CD4-positive, alpha-beta T cell treated with Interleukin-2 at 100 ng/mL for 4 hours (primary cell): ENCODE measurements at regions not wholly inside any gene's neighbourhood (a gene's known extent, or its start where the extent isn't known, plus 50 kb on each side); places are given as distances from the start of the nearest gene placed in this dataset.
"Not testable (repeated sequence)": the region's sequence is repeated elsewhere in the genome, so short reads cannot be mapped to it uniquely, and the experiment has no call there.

Experiments used
- DNase-seq: peaks from one replicate; pipeline ENCODE4 v3.0.0-alpha.2; 2020; ENCODE audit warnings: low spot score

DNA sequence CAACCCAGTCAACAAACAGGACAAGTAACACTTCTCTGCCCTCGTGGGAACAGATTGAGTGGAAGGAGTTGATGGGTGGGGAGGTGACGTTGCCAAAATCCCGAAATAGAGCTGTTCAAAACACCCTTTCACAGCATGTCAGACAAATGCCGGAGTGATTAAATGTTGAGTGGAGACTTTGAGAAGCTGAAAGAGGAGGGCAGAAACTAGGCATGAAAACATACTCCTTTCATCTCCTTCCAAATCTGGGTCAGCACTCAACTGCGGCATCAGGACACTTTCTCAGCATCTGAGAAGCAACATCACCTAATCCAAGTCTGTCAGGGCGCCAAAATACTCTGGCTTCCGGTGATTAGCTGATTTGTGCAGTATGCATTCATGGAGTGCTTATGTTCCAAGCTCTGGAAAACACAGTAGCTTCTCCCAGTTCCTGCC, 51.5 kb upstream of the MRI1 start:
- DNase-seq, result no peak

DNA sequence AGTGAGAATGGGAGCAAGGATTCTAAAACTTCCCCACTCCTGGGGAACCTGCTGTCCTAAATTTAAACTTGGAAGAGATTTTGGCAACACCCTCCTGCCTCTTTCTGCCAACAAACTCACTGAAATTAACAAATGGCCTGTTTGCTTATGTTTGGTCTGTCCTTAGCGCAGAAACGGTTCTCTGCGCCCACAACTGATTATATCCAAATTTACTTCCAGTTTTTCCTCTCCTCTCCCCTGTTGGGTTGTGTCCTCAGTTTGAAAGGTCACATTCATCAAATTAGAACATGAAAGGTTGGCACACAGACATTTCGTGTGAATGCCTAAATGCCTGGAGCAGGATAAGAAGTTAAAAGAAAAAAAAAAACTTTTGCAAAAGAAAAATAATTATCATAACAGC, 56.4 kb upstream of the MRI1 start:
- no peak for DNase-seq

DNA sequence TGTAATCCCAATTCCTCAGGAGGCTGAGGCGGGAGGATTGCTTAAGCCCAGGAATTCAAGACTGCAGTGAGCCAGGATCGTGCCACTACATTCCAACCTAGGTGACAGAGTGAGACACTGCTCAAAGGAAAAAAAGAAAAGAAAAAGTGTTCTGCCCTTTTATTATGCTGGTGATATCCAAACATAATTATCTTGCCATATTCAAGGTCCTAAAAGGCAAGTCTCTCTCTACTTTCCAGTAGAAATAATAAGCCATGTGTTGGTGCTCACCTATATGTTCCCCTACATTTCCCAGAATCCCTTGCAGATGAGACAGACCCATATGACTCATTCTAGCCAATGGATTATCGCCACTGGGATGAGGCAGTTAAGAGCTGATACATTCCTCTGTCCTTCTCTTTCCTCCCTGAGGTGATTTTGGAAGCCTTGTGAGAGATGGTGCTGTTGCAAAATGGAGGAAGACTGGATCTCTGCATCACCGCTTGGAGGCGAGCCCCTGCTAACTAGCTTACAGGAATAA, 58.3 kb upstream of the MRI1 start:
- DNase-seq, result no peak

DNA sequence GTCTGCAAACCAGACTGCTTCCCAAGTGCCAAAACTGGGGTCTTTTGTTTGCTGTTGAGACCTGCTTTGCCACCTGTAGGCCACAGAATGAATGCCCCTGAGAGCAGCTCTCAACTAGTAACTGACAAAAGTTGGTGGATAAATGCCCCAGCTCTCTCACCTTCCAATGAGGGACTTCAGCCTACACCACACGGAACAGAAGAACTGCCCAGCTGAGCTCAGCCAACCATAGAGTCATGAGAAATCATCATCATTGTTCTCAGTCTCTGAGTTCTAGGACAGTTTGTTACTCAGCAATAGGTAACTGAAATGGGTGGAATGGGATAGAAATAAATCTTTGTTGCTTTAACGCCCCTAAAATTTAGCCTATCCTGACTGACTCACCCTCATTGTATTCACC, 59.1 kb upstream of the MRI1 start:
- DNase-seq, result no peak

DNA sequence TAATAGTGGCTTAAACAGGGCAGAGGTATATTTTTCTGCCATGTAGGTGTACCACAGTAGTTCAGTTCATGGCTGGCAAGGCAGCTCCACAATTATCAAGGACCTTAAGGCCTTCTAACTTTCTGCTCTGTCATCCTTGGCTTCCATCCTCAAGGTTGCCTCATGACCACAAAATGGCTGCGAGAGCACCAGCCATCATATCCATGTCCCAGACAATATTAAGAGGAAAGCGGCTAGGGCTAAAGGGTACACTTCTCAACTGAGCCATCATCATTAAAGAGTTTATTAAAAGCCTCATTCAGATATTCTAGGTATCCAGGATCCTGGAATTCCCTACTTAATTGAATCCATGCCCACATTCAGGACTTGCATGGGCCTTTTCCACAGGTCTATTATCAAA, 62.7 kb upstream of the MRI1 start:
- DNase-seq, result no peak

DNA sequence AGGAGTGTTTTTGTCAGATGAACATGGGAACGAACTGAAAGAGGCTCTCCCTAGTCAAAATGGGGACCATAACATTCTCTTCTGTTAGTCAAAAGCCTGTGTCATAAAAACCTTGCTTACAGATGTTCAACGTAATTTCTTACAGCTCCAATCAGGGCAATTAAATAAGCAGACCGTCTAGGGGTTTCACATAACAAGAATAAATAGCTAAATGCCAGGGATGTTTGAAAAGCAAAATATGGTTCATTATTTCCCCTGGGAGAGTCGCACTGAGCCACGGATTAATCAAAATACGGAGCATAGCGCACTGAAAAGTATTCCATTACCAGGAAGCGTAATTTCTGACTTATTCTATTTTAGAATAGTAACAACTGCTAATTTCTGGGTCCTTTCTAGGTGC, 63.7 kb upstream of the MRI1 start:
- no peak for DNase-seq

DNA sequence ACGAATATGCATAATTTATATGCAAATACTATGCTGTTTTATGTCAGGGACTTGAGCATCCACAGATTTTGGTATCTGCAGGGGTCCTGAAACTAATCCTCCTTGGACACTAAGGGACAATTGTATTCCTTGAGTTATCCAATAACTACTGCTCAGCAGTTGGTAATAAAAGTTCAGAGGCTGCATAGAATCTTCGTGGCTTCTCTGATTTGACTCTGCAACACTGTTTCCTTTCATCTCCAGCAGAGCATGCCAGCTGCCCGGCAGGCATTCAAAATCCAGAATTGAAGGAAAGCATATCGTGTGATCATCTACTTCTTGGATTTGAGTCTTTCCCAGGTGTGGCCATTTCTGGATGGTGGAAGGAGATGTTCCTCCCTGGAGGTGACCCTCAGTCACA, 64.5 kb upstream of the MRI1 start:
- DNase-seq, result no peak

DNA sequence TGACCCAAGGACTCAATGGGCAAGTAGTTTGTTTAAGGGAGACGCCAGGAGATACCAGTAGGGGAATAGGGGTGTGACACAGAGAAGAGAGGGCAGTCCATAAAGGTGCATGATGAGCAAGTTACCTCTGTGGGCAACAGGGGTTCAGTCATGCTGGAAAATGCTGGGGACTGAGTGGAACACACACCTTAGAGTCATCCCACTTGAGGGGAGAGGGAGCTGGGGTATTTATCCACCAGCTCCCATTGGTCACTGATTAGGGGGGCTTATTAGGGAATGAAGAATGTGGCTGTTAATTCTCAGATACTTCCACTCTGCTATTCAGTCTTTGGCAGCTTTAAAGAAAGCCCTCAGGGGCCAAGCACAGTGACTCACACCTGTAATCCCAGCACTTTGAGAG, 67.5 kb upstream of the MRI1 start:
- no peak for DNase-seq

DNA sequence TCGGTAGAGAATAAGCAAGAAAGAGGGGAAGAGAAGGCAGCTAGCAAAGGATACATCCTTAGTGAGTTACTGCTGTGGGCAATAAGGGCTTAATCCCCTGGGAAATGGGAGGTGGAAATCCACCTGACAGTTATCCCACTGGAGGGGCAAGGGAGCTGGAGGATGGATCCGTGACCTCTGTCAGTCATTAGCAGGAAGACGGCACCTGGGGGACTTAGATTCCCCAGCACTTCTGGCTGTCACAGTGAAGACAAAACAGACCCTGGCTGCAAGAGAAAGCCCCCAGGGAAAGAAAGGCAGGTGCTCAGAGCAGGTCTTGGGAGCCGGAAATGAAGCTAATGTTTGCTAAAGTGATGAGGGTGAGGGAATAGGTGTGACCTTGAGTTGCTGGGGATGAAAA, 70.4 kb upstream of the MRI1 start:
- no peak for DNase-seq

DNA sequence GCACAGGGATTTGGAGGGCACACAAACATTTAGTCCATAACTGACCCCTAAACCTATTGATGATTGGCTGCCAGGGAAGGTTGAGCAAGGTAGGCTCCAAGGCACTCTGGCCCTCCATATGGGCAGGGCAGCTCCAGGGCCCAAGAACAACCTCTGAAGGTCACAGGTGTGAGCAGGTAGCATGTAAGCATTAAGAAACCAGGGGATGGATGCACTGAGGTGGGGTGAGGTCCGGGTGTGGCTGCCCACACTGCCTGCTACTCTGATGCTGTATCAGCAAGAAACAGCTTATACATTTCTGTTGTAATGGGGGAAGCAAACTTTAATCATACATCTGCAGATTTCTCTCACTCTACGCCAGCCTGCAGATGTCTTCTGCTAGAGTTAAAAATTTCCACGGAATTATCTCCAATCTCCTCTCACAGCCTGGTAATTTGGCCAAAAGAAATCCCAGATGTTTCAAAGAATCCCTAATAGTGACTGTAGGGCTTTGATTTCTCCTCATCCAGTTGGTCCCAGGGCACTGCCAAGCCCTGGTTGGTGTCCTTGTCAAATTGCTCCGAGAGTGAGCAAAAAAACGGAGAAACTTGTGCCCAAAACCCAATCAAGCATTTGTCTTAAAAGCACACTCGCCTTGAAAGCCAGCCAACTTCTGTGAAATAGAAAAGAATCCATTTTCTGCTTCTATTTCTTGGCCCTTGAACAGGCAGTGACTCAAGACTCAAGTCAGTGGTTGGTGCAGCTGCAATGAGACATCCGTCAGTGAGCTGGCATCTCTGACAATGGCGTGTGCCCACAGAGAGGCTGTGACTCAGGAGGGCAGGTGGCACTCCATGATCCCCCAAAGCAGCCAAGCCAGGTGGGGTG, 72.5 kb upstream of the MRI1 start:
- DNase-seq, result no peak

DNA sequence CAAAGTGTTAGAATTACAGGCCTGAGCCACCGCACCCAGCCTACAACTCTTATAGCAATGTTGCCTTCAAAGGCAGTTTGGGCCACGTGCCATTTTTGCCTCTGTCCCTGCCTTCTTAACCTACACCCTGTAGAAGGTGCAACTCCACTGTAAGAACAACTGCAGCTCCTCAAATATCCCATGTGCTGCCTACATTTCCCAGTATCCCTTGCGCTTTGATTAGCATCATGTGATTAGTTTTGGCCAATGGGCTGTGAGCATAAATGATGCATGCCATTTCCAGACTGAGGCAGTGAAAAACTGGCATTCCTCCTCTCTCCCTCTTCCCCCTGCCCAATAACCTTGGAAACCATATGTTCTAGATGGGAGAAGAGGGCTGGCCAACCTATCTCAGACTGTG, 75.2 kb upstream of the MRI1 start:
- DNase-seq, result peak; percentile 2

DNA sequence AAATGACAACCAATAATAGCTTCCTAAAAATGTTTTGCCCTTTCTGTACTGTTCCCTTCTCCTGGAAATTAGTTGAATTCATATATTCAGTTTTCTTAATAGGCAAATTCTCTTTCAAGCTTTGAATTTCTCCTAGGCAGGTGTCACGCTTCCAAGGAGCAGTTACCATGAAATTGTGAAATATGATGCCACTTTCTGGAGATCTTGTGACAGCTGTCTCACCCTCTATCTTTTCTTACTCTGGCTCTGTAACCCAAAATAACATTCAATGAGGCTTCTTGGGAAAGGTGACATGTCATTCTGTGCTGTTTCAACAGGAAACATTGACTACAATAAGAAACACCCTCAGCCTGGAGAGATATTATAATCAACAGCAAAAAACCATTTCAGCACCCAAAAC, 80.3 kb upstream of the MRI1 start:
- no peak for DNase-seq

DNA sequence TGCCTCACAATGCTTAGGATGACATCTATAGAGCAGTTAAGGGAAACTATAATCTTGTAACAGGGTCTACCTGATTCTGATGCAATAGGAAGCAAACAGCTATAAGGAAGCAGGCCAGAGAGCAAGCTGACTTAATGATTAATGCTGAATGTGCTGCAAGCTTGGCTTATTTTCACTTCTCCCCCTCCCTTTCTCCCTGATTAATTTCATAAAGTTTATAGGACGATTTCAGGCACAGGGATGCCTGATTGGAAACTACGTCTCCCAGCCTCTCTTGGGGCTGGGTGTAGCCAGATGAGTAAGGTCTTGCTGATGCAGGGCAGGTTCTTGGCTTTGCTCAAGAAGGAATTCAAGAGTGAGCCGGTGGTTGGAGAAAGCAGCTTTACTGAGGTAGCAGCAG, 82.8 kb upstream of the MRI1 start:
- DNase-seq, result no peak

DNA sequence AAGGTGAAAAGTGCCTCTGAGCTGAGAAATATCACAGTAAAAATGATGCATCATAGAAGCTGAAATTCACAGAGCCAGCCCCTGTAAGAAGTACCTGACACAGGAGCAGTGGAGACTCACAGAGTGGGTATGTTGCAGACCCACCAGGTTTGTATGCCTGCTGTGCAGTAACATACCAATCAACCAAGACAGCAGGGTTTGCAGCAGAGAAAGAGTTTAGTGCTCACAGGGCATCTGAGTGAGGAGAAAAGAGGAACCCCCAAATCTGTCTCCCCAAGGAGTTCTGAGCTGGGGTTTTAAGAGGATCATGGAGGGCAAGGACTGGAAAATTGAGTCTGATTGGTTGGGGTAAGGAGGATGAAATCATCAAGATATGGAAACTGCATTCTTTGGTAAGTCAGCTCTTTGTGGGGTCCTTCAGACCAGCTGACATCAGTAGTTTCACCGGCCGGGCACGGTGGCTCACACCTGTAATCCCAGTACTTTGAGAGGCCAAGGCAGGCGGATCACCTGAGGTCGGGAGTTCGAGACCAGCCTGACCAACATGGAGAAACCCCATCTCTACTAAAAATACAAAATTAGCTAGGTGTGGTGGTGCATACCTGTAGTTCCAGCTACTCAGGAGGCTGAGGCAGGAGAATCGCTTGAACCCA, 83.5 kb upstream of the MRI1 start:
- not testable (repeated sequence) for DNase-seq

DNA sequence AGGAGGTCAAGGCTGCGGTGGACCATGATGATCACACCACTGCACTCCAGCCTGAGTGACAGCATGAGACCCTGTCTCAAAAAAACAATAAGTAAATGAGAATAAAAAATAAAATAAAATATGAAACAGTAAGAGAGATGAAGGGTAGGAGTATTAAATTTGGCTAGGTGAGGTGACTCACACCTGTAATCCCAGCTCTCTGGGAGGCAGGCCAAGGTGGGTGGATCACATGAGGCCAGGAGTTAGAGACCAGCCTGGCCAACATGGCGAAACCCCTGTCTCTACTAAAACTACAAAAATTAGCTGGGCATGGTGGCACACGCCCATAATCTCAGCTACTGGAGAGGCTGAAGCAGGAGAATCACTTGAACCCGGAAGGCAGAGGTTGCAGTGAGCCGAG, 87.4 kb upstream of the MRI1 start:
- DNase-seq, result not testable (repeated sequence)

DNA sequence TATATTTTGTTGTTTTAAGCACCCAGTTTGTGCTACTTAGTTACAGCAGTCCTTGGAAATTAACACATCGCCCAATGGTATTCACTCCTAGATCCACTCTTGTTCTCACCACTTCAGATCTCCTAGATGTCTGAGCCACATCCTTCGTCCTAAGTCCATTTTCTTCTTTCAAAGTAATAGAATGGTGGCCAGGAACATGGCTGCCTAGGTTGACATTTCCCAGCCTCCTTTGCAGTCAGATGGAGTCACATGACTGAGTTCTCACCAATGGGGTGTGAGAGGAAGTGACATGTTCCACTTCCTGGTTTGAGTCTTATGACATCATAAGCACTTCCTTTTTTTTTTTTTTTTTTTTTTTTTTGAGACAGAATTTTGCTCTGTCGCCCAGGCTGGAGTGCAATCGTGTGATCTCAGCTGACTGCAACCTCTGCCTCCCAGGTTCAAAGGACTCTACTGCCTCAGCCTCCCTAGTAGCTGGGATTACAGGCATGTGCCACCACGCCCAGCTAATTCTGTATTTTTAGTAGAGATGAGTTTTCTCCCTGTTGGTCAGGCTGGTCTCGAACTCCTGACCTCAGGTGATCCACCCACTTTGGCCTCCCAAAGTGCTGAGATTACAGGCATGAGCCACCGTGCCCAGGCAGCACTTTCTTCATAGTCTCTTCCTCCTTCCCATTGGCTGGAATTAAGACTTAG, 91.7 kb upstream of the MRI1 start:
- DNase-seq, result peak; percentile 1

DNA sequence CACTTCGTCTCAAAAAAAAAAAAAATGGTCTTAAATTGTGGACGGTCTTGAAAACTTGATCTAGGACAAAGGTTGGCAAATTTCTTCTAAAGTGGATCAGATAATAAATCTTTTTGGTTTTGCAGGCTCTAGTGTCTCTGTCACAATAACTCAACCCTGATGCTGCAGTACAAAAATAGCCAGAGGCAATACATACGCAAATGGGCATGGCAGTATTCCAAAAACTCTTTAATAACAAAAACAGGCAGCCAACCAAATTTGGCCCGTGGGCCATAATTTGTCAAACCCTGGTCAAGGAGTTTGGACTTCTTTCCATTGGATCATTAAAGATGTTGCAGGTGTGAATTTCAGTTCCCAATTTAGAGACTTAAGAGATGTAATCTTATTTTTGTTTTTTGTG, 93.5 kb upstream of the MRI1 start:
- no peak for DNase-seq

DNA sequence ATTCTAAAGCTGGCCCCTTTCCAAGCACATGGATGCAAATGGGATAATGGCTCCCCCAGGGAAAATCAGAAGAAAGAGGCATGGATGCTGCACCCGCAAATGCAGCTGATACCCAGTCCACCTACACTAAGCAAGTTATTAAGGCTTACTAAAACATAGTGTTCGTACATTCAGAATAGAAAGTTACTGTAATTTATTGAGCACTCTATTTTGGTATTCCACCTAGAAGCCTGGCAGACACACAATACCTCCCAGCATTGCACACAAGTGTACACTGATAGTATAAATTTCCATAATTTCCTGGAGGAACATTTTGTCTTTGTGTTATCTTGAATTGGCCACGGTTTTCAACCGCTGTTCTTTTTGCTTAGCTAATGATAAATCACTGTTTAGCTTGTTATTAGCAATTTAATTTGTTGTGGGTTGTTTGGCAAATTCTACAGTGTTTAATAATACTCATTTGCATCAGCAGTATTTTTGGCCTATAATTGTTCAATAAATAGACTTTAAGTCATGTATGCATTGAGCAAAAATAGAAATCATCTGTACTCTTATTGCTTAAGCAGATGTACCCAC, 94.5 kb upstream of the MRI1 start:
- no peak for DNase-seq

DNA sequence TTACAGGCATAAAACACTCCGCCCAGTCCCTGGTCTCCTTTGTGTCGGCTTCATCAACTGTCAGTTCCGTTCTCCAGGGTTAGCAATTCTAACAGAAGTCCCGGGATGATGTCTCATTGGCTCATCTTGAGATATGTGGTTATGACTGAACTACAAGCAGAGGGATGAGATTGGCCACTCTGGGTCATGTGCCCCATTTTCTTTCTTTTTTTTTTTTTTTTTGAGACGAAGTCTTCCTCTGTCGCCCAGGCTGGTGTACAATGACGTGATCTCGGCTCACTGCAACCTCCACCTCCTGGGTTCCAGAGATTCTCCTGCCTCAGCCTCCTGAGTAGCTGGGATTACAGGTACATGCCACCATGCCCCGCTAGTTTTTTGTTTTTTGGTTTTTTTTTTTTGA, 95.4 kb upstream of the MRI1 start:
- DNase-seq, result no peak

DNA sequence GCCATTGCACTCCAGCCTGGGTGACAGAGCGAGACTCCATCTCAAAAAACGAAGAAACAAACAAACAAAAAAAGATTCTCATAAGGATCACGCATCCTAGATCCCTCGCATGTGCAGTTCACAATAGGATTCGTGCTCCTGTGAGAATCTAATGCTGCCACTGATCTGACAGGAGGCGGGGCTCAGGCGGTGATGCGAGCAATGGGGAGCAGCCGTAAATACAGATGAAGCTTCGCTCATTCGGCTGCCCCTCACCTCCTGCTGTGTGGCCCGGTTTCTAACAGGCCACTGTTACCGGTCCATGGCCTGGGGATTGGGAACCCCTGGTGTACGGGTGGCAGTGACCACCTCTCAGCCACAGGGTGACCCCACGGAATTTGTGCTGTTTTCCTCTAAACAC, 98.2 kb upstream of the MRI1 start:
- no peak for DNase-seq

DNA sequence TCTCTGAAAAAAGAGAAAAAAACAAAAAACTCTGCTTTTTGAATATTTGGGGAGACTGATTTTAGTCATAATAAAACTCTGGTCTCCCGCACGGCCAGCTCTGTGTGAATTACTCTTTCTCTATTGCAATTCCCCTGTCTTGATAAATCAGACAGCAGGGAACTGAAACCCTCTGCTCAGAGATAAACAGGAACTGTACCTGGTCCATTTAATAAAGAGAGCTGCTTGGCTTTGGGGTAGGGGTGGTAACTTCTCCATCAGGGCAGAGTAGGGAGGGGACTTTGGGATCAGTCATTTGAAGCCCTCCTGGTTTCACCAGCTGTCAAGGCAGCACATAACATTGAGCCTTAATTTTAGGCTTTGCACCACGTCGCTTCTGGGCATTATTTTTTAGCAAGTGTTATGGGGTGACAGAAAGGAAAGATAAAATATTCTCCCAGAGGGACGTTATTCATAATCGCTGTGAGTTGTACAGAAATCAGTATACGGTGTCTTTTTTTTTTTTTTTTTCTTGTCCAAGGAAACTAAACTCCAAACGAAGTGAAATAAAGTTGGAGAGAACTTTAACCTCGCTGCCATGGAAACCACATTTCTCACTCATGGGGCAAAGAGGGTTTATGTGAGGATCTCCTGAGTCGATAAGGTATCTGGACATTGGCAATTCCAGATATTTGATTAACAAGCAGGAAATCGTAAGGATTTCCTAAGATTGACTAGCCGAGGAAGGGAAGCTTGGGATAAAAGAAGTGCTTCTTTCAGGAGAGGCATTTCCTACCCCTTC, 99.0 kb upstream of the MRI1 start:
- DNase-seq, result no peak
